Endodermal cell (in vitro differentiated cells): ENCODE measurements at regions not wholly inside any gene's neighbourhood (a gene's known extent, or its start where the extent isn't known, plus 50 kb on each side); places are given as distances from the start of the nearest gene placed in this dataset.

ENCODE experiments used
- DNase-seq: peaks from one replicate; pipeline ENCODE4 v3.0.0-alpha.2; 2017
- H3K27ac ChIP-seq: 2 replicates; pipeline ENCODE4 v1.5.1; 2013; ENCODE audit warnings: mild to moderate bottlenecking, low read depth, low read length, moderate library complexity
- H3K27me3 ChIP-seq: 2 replicates; pipeline ENCODE4 v1.6.1; 2013; ENCODE audit warnings: mild to moderate bottlenecking, low read length, moderate library complexity; ENCODE audit not compliant: insufficient read depth, control insufficient read depth, poor library complexity, severe bottlenecking
- H3K36me3 ChIP-seq: 2 replicates; pipeline ENCODE4 v1.7.0; 2013; ENCODE audit warnings: mild to moderate bottlenecking, low read length, moderate library complexity; ENCODE audit not compliant: control insufficient read depth, insufficient read depth
- H3K4me1 ChIP-seq: one replicate; pipeline ENCODE4 v1.7.0; 2013; ENCODE audit warnings: low read length; ENCODE audit not compliant: control insufficient read depth, insufficient read depth
- H3K4me3 ChIP-seq: 2 replicates; pipeline ENCODE4 v1.5.1; 2013; ENCODE audit warnings: mild to moderate bottlenecking, low read length, moderate library complexity
- H3K9ac ChIP-seq: 2 replicates; pipeline ENCODE4 v1.6.1; 2013; ENCODE audit warnings: mild to moderate bottlenecking, low read length, moderate library complexity; ENCODE audit not compliant: poor library complexity, severe bottlenecking; ENCODE audit errors: extremely low read depth
- H3K9me3 ChIP-seq: 2 replicates; pipeline ENCODE4 v1.6.1; 2013; ENCODE audit warnings: mild to moderate bottlenecking, low read length, moderate library complexity; ENCODE audit not compliant: control insufficient read depth
- H3K27ac Mint-ChIP-seq: 2 replicates; pipeline ENCODE4 v1.8.0; 2020; ENCODE audit warnings: mixed read lengths
- H3K27me3 Mint-ChIP-seq: 2 replicates; pipeline ENCODE4 v1.8.0; 2021; ENCODE audit warnings: mild to moderate bottlenecking, mixed read lengths; ENCODE audit not compliant: insufficient read depth
- H3K36me3 Mint-ChIP-seq: 2 replicates; pipeline ENCODE4 v1.8.0; 2020; ENCODE audit warnings: low read depth, mixed read lengths
- H3K4me1 Mint-ChIP-seq: 2 replicates; pipeline ENCODE4 v1.8.0; 2020; ENCODE audit warnings: mixed read lengths
- H3K4me3 Mint-ChIP-seq: 2 replicates; pipeline ENCODE4 v1.8.0; 2020; ENCODE audit warnings: mild to moderate bottlenecking, moderate library complexity, mixed read lengths
- H3K9me3 Mint-ChIP-seq: 2 replicates; pipeline ENCODE4 v1.8.0; 2020; ENCODE audit warnings: mild to moderate bottlenecking, mixed read lengths
- WGBS, 2 experiments: methylation state at CpG; one replicate each; pipeline versions ENCODE4 v1.1.5 to v1.1.7; 2013; ENCODE audit warnings: missing lambda C conversion rate in 2 of 2, mixed read lengths in 1 of 2; ENCODE audit not compliant: insufficient coverage in 1 of 2, insufficient read length in 1 of 2; 5-methylcytosine and 5-hydroxymethylcytosine counted together
- TF ChIP-seq, protein P1 (sequence below): fragments of 200-600 bp; sonication (generic); conservative IDR thresholded peaks from 2 replicates; pipeline ENCODE4 v1.5.0; 2021; ENCODE audit warnings: antibody characterized with exemption, mild to moderate bottlenecking

DNA sequence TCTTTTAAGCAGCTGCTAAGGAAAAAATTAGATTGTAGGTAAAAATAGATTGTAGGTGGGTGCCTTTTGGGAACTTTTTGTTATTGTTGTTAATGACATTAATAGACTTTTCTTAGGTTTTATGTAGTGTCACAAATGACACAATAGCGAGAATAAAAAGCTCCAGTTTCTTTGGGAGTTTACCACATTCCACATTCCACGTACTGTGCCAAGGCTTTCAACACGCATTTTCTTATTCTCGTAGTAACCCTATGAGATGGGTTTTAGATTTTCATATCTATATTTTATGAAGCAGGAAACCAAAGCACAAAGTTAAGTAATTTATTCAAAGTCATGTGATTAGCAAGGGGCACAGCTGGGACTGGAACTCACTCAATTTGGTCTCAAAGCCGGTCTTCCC is 103.8 kb downstream of the XRCC2 start:
- TF ChIP-seq, protein P1, sequence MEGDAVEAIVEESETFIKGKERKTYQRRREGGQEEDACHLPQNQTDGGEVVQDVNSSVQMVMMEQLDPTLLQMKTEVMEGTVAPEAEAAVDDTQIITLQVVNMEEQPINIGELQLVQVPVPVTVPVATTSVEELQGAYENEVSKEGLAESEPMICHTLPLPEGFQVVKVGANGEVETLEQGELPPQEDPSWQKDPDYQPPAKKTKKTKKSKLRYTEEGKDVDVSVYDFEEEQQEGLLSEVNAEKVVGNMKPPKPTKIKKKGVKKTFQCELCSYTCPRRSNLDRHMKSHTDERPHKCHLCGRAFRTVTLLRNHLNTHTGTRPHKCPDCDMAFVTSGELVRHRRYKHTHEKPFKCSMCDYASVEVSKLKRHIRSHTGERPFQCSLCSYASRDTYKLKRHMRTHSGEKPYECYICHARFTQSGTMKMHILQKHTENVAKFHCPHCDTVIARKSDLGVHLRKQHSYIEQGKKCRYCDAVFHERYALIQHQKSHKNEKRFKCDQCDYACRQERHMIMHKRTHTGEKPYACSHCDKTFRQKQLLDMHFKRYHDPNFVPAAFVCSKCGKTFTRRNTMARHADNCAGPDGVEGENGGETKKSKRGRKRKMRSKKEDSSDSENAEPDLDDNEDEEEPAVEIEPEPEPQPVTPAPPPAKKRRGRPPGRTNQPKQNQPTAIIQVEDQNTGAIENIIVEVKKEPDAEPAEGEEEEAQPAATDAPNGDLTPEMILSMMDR = no peak
- no peak overlapping the region for H3K4me3 ChIP-seq
- no peak for DNase-seq
- Mint-ChIP-seq H3K36me3 (no peaks in the 10 kb centered on the region), H3K4me1 (no peaks in the 10 kb centered on the region), H3K27me3 (no peaks in the 10 kb centered on the region), H3K27ac (no peak overlapping the region), H3K9me3 (peaks cover 8% of the 10 kb centered on the region), H3K4me3 (no peak overlapping the region)
- H3K9me3 ChIP-seq = no peaks in the 10 kb centered on the region
- no peak overlapping the region for H3K27ac ChIP-seq
- H3K9ac ChIP-seq = no peak overlapping the region
- 97 to 100% methylated on average over 3 to 5 of the region's 5 CpGs for WGBS, 2 experiments
- no peaks in the 10 kb centered on the region for H3K27me3 ChIP-seq
- H3K4me1 ChIP-seq = no peaks in the 10 kb centered on the region
- no peaks in the 10 kb centered on the region for H3K36me3 ChIP-seq

DNA sequence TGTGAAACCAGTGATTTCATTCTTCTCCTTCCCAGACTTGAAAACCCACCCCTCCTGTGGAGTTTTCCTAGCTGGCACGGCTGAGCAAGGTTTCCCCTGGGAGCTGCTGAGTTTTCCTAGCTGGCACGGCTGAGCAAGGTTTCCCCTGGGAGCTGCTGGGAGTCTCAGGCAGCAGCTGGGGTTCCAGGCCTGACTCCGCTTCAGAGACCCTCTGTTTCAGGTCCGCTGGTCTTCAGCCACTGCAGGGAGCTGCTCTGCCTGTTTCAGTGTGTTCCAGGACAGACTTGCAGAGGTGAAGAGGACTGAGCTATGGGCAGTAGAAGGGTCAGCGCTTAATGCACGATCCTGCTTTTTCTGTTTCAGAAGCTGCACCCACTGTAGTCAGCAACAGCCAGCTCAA is 104.9 kb downstream of the XRCC2 start:
- no peak for DNase-seq
- H3K9me3 ChIP-seq = no peaks in the 10 kb centered on the region
- H3K9me3 Mint-ChIP-seq = peaks cover 2% of the 10 kb centered on the region
- no peaks in the 10 kb centered on the region for H3K27me3 Mint-ChIP-seq
- no peaks in the 10 kb centered on the region for H3K4me1 ChIP-seq
- H3K4me1 Mint-ChIP-seq = no peaks in the 10 kb centered on the region
- H3K9ac ChIP-seq = no peak overlapping the region
- no peak overlapping the region for H3K4me3 ChIP-seq
- no peaks in the 10 kb centered on the region for H3K36me3 Mint-ChIP-seq
- H3K27me3 ChIP-seq = no peaks in the 10 kb centered on the region
- H3K27ac ChIP-seq = no peak overlapping the region
- H3K27ac Mint-ChIP-seq = no peak overlapping the region
- H3K4me3 Mint-ChIP-seq = no peak overlapping the region
- 90 to 100% methylated on average over 1 to 6 of the region's 6 CpGs for WGBS, 2 experiments
- TF ChIP-seq, protein P1 = no peak
- H3K36me3 ChIP-seq = no peaks in the 10 kb centered on the region

DNA sequence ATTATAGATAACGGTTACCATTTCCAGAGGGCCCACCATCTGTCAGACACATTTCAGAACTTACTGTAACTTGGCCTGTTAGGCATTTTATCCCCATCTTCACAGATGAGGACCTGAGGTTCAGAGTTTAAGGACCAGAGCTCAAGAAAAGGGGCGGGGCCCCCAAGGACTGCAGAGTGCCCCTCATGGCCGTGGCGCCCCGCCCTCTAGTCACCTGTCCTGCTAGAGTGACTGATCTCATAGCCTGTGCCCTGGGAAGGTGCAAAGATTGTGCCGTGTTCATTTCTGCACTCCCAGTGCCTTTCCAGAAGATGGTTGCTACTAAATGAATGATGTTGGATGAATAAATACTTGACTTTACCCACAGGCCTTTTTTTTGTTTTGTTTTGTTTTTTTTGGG is 107.0 kb downstream of the XRCC2 start:
- no peaks in the 10 kb centered on the region for H3K4me1 ChIP-seq
- H3K4me3 ChIP-seq = no peak overlapping the region
- no peaks in the 10 kb centered on the region for H3K36me3 ChIP-seq
- H3K27ac ChIP-seq = no peak overlapping the region
- WGBS, 2 experiments = 89 to 90% methylated on average over 5 to 6 of the region's 6 CpGs
- Mint-ChIP-seq H3K4me1 (peaks cover 2% of the 10 kb centered on the region), H3K27ac (no peak overlapping the region), H3K9me3 (no peaks in the 10 kb centered on the region), H3K36me3 (no peaks in the 10 kb centered on the region), H3K4me3 (no peak overlapping the region), H3K27me3 (no peaks in the 10 kb centered on the region)
- H3K9me3 ChIP-seq = no peaks in the 10 kb centered on the region
- no peak for DNase-seq
- no peak overlapping the region for H3K9ac ChIP-seq
- TF ChIP-seq, protein P1 = no peak
- no peaks in the 10 kb centered on the region for H3K27me3 ChIP-seq
